GM21447 (cell line): ENCODE measurements at regions not wholly inside any gene's neighbourhood (a gene's known extent, or its start where the extent isn't known, plus 50 kb on each side); places are given as distances from the start of the nearest gene placed in this dataset.

Experiments
- ATAC-seq: cut with Tn5 transposase; IDR thresholded peaks from one replicate; pipeline ENCODE4 v1.9.1; 2021; ENCODE audit not compliant: unreplicated experiment

DNA sequence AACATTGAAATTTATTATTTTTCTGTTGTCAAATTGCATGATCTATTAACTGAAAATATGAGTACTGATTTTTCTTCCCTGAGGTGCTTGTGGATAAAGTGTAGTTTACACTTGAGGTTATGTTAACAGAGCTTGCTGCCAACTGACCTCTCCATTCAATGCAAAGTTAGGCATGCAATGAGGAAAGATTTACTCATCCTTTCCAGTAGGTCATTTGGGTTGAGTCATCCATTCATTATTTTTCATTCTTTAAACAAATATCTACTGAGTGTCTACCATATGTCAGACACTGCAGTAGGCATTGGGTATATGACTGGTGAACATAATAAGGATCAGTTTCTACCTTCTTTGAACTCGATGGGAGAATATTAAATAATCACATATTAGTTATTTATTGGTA, 604.1 kb downstream of the EDEM1 start:
- no peak for ATAC-seq

DNA sequence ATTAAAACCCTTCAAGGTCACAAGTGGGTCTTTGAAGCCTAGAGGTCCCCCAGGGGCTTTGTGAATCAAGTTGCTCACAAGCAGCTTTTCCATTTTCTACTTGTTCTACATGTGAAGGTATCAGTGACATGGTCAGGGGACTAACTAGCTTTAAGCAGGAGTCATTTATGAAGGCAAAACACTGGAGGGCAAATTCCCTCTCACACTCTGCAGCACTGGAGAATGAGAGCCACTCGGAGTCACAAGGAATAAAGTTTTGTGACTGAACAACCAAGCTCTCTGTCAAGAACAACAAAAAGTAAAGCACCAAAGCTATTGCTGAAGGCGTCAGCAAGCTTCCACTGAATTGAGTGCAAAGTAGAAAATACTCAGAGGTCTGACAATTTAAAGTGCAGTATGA, 609.0 kb downstream of the EDEM1 start:
- ATAC-seq: no peak

DNA sequence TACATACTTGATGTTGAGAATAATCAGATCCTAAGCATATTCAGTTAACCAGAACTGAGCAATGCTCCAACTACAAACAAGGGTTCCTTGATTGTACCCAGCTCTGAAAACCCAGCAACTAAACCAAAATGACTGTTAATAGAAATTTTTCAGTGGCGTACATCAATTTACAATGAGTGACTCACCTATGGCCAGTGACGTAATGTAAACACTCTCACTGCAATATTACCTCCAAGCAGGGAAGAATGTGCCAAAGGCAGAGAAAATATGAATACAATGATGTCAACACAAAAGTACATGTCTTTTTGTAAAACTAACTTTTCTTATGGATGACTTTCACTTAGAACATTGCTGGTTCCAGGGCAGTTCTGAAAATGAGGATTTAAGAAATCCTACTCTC, 611.3 kb downstream of the EDEM1 start:
- ATAC-seq: no peak

DNA sequence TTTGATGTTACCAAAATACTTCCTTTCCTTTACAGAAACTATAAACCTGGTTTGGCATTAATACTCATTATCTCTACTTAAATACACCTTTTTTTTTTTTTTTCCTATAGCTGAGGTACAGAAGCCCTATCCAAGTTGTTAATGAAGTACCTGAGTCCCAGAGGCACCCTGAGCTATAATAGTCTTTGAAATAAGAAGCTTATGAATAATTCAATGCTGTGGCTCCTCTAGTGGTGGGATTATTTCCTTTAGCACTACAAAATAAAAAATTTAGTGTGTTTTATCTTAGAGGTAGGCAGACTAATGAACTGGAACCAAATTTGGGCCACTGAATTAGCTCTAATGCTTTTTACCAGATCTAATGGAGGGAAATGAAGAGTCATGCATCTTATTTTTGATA, 611.9 kb downstream of the EDEM1 start:
- ATAC-seq: no peak

DNA sequence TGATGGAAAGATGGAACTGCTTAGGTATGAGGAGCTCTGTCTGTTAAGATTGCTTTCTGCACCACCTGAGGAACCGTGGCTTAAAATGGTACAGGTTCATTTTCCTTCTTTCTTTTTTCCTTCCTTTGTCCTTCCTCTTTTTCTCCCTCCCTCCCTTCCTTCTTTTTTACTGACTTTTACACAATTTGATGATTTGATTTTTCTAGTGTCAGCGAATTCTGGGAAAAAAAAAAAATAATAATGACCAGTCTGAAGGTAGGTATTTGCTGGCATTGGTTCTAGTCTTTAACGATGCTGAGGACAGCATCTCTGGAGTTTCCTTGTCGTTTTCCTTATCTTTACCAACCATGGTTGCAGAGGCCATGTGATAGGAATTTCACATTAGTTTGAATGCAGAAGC, 613.5 kb downstream of the EDEM1 start:
- no peak for ATAC-seq

DNA sequence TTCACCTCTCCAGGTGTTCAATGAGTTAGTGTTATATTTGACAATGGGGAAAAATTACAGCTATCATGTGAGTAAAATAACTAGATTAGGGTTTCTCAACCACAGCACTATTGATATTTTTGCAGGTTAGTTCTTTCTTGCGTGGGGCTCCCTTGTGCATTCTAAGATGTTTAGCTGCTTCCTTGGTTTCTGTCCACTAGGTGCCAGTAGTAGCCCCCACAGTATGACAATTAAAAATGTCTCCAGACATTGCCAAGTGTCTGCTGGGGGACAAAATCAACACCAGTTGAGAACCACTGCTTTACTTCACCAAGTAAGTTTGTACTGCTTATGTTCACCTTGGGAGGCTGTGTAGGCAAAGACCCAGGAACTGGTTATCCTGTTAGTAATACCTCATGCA, 618.7 kb downstream of the EDEM1 start:
- ATAC-seq: no peak

DNA sequence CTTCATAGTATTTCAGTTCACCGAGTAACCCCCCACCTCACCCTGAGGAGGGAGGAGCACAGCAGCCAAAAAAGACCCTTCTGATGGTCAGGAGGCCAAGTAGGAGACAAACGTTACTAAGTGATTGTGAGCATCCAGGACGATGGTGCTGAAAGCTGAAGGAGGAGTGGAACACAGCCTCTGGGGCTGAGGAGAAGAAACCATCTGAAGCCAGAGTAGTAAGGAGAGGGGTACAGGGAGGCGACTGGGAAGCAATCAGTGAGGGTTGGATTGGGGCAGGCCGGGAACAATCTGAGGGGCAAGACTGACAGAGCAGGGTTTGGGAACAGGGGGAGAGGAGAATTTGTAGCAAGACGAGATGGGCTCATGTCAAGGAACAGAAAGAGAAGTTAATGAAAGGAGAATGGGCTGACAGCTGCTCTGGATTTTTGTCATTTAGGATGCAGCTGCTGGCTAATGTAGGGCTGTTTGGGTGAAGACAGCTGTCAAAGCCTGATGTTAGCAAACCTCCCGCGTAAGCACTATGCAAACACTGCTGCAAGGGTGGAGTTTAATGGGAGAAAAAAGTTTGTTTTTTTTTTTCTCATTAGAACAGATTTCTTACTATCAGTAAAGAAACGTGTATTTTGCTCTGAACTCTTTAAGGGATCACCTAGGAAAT, 622.2 kb downstream of the EDEM1 start:
- no peak for ATAC-seq

DNA sequence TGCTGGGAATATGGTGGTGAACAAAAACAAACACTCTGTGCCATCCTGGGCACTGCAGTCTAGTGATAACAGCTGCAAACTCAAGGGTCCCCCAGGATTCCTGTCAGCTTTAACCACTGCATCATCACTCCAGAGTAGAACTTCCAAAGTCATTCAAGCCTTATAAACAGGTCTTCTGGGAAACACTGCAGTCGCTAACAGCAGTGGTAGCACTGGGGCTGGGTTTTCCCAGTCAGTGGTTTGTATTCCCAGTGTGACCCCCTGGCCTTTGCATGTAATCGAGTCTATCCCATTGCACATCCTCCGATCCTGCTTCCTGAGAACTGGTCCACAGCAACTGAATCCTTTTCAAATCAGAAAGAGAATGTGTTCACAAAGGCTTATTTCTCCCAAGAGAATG, 623.5 kb downstream of the EDEM1 start:
- no peak for ATAC-seq

DNA sequence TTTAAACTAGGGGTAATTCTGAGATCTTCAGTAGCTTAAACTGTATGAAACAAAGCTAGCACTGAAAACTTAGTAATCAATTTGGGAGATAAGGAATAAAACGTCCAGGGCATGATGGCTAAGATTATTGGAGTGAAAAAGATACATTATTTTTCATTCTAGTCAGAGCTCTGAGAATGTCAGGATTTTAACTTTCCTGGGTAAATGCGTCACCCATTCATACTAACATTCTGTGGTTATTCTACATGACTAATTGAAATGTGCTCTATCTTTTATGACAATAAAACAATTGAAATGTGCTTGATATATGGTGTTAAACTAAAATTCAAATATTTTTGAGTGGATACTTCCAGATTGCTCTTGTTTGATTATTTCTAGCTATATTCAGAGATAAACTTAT, 626.0 kb downstream of the EDEM1 start:
- ATAC-seq: no peak

DNA sequence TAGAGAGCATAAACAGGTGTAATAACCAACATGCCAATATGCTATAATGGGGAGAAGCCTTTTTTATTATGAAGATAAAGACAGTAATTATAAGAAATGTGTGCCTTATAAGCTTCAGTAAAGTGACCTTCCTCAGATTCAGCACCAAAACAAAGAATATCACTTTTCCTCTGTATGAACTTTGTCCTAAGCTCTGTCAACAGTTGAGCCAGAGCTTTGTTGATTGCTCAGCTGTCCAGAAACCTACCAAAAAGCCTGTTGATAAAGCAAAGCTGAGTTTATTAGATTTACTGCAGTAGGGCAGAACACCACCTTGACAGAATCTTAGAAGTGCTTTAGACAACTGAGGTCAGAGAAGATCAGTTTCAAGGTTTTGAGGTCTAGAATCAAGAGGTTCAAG, 635.3 kb downstream of the EDEM1 start:
- no peak for ATAC-seq

DNA sequence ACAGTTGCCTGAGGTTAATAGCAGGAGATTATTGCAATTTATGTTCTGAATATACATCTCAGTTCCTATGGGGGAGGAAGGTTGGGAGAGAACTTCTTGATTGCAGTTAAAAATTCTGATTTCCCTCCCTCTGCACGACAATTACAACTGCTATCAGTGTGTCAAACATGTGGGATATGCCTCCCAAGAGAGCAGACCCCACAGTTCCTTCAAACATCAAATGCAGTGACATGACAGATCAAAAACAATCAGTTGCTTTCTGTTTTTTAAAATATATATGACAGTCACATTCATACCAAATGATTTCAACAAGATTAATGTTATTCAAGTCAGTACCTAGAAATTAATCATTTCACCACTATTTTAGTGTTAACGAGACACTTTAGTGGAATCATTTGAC, 639.0 kb downstream of the EDEM1 start:
- ATAC-seq: no peak

DNA sequence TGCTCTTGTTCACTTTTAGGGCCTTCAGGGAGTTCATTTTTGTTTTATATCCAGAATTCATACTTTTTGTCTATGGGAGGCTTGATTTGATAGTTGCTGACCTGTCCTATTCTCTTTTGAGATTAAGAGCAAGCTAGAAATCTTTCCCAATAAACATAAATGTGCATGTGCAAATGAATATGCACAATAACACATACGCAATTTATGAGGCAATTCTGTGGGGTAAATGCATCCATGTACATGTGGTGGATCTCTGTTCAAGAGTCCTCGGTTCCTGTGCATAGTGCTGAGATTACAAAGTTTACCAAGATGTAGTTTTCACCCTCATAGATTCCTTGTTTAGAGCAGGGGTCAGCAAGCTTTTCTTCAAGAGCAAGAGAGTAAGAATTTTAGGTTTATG, 640.7 kb downstream of the EDEM1 start:
- no peak for ATAC-seq

DNA sequence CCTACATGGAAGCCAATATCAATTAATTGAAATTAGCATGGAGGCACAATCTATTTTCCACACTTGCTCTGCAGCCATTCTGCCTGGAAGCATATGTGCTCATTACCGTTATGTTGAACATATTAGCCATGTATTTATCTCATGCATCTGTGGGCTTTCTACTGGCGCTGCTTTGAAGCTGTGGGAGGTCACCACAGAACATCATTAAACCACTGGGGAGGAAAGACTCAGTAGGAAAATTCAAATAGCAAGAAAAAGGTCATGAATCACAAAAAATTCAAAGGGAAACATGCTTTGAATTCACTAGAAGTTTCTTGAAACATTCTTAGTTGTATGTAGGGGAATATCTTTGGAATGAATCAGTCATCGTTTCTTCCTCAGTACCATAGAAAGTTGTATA, 652.5 kb downstream of the EDEM1 start:
- no peak for ATAC-seq

DNA sequence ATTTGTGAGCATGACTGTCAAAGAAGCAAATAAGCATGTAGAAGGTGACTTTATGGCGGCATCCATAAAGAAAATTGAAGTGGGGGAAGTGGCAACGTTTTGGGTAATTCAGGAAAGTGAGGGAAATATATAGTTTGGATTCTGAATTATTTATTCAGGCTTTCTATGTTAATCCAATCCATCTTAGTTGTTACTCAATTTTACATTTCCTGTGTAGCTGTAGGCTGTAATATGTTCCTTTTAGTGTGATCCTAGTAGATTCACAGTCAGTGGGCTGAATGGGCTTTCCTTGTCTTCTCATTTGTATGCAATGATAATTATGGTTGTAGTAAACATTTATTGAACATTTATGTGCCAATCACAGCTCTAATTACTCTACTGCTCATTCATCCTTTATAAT, 654.1 kb downstream of the EDEM1 start:
- no peak for ATAC-seq

DNA sequence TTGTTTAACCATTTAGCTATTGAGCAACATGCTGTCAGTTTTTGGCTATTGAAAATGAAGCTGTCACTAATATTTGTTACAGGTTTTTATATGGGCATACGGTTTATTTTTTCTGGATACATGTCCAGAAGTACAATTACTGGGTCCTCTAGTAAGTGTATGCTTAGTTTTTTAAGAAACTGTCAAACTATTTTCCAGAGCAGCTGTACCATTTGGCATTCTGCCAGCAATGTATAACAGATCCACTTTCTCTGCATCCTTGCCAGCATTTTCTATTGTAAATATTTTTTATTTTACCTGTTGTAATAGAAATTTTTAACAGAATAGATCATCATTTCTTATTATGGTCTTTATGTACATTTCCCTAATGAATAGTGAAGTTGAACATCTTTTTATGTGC, 658.8 kb downstream of the EDEM1 start:
- no peak for ATAC-seq

DNA sequence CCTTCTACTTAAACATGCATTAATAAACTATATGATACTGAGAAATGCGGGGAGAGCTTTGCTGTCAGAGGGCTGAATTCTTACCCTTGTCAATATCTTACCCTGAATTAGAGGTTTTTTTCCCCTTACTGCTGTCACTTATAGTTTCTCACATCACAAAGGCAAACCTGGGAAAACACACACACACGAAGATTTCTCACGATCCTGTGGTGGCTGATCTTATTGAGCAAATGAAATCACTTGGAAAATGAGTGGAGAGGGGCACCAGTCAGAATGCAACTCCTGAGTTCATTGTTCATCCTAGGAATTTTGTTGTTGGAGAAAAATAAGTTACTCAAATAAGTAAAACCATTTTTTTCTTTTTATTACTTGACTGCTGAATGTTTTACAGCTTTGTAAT, 673.6 kb downstream of the EDEM1 start:
- ATAC-seq: no peak

DNA sequence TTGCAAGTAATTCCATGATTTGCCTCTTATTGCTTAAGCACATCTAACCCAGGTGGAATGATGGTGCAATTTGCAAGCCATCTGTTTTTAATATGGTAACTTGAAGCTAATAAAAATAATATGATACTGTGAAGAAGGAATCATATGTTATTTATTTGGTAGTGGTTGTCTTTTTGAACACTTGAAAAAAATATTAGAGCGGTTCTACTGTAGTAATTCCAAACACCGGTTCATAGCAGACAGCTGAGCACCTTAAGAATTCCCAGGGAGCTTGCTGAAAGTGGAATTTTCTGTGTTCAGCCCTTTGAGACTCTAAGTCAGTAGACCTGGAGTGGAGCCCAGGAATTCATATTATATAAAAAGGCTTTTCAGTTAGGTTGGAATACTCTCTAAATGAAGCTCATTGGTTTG, 687.4 kb downstream of the EDEM1 start:
- ATAC-seq: no peak

DNA sequence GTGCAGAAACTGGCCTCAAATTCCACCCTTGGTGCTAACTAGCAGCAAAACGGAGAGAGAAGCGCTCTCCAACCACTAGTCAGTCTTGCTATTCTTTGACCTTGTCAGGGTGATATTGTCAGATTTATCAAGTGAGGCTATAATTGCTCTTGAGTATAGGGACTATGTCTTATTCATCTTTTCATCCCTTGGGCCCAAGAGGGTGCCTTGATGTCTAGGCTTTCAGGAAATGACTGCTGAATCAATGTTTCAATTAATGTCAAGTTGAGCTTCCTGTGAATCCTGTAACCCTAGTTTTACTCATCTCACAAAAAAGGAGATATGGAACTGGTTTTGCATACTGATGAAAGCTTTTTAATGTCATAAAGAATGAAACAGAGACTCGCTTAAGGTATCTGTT, 701.3 kb downstream of the EDEM1 start:
- ATAC-seq: no peak

DNA sequence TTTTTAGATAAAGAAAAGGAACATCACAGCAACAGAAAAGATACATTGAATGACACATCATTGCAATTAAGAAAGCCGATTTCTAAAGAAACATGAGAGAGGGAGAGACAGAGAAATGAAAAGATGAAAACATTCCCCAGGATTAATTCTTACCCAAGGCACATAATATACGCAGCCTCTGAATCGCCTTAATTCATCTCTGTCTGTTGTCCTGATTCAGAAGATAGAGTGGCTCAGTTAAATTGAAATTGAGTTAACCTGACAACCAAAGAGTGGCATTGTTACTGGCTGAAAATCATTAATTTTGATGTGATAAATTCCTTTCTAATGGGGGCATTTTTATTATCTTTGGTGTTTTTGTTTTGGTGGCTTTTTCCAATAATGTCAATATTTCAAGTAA, 701.9 kb downstream of the EDEM1 start:
- ATAC-seq: no peak

DNA sequence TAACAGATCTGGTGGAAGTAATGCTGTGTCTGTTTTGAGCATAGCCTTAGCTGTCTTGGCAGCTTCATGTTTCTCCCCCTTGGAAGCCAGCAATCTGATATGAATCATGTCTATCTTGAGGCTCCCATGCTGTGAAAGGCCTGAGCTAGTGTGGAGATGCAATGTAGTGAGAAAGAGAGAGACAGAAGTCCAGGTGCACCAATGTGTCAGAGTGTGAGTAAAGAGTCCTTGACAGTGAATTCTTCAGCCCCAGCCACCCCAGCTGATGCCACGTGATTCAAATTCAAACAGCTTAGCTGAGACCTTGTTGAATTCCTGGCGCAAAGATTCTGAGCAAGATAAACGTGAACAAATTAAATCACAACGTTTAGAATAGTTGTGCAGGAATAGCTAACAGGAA, 704.2 kb downstream of the EDEM1 start:
- ATAC-seq: no peak

DNA sequence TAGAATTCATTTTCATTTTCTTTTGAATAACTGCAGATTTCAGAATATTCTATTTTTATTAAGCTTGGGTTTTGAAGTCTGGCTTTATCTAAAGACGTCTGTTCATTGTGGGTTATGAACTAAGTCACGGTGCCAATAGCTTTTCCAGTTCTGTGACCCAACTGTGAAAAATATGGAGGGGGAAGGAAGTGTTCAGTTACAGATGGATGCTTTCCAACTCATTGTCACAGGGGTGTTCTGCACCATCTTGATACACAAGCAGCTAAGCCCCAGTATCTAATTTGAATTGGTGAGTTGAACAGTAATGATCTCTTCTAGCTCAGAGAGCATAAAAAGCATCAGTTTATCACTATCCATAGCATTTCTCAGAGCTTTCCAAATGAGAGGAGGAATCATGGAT, 710.6 kb downstream of the EDEM1 start:
- no peak for ATAC-seq

DNA sequence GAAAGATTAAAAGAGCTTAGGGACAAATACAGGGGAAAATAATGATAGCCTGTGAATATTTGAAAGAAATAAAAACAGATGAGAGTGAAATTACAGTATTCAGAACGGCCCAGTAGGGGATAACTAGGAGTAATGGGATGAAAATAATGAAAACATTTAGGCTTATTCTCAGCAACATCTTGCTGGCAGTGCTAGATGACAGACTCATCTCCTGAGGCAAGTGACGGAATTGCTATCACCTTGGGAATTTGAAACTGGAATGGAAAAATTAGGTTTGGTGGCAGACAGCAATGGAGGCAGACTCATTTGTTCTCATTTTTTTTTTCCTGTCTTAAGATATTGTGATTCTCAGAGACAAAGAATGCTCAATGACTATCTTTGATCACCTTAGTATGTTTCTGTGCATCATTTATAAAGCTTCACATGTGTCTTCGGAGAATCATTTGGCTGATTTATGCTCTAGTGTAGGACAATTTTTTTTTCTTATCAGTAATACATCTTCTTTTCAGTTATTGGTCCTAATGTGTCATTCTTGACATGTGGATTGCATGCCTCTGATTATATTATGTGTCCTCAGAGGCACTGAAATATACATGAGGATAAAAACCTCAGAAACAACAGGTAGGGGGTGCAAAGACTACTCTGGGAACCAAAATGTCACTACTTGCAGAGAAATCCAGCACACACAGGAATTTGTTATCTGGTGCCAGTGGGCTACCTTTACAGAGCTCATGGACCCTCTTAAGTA, 711.7 kb downstream of the EDEM1 start:
- ATAC-seq: no peak

DNA sequence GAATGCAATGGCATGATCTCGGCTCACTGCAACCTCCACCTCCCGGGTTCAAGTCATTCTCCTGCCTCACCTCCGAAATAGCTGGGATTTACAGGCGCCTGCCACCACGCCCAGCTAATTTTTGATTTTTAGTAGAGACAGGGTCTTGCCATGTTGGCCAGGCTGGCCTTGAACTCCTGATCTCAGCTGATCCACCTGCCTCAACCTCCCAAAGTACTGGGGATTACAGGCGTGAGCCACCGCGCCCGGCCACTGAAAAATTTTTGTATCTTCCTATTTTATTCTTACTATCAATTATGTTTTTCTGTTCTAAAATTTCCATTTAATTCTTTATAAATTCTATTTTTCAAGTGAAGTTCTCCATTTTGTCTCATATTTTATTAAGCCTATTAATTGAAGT, 730.4 kb downstream of the EDEM1 start:
- ATAC-seq: no peak
